Immature natural killer cell (primary cell): ENCODE measurements at regions not wholly inside any gene's neighbourhood (a gene's known extent, or its start where the extent isn't known, plus 50 kb on each side); places are given as distances from the start of the nearest gene placed in this dataset.
"Not testable (repeated sequence)": the region's sequence is repeated elsewhere in the genome, so short reads cannot be mapped to it uniquely, and the experiment has no call there.

Source experiments
- DNase-seq, 3 donors: peaks; one replicate each; pipeline ENCODE4 v3.0.0; 2022; ENCODE audit warnings: mixed read lengths in 1 of 3
- H3K27ac Mint-ChIP-seq, 6 donors: one replicate each; pipeline ENCODE4 v1.8.0; 2020; ENCODE audit warnings: mixed read lengths in 6 of 6, mild to moderate bottlenecking in 5 of 6, inconsistent platforms in 4 of 6, moderate library complexity in 3 of 6
- H3K27me3 Mint-ChIP-seq, 3 donors: one replicate each; pipeline ENCODE4 v1.8.0; 2020 to 2021; ENCODE audit warnings: low read depth in 3 of 3, mild to moderate bottlenecking in 3 of 3, mixed read lengths in 3 of 3, moderate library complexity in 3 of 3, inconsistent platforms in 1 of 3
- H3K36me3 Mint-ChIP-seq, 3 donors: one replicate each; pipeline ENCODE4 v1.8.0; 2020; ENCODE audit warnings: mixed read lengths in 3 of 3, inconsistent platforms in 2 of 3, mild to moderate bottlenecking in 2 of 3
- H3K4me1 Mint-ChIP-seq, 2 donors: one replicate each; pipeline ENCODE4 v1.8.0; 2020; ENCODE audit warnings: inconsistent platforms in 2 of 2, mild to moderate bottlenecking in 2 of 2, mixed read lengths in 2 of 2, moderate library complexity in 1 of 2
- H3K4me3 Mint-ChIP-seq, 5 donors: one replicate each; pipeline ENCODE4 v1.8.0; 2020; ENCODE audit warnings: mild to moderate bottlenecking in 5 of 5, mixed read lengths in 5 of 5, inconsistent platforms in 3 of 5, moderate library complexity in 3 of 5
- H3K9me3 Mint-ChIP-seq, 6 donors: one replicate each; pipeline ENCODE4 v1.8.0; 2020; ENCODE audit warnings: mild to moderate bottlenecking in 6 of 6, mixed read lengths in 6 of 6, inconsistent platforms in 4 of 6, moderate library complexity in 3 of 6

DNA sequence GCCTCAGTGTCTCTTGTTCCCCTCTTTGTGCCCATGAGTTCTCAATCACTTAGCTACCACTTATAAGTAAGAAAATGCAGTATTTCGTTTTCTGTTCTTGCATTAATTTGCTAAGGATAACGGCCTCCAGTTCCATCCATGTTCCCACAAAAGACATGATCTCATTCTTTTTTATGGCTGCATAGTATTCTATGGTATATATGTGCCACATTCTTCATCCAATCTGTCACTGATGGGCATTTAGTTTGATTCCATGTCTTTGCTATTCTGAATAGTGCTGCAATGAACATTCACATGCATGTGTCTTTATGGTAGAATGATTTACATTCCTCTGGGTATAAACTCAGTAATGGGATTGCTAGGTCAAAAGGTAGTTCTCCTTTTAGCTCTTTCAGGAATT is 283.2 kb upstream of the HNRNPA3 start:
- not testable (repeated sequence) for H3K27ac Mint-ChIP-seq, H3K9me3 Mint-ChIP-seq, H3K36me3 Mint-ChIP-seq, DNase-seq, H3K4me3 Mint-ChIP-seq, H3K27me3 Mint-ChIP-seq
- H3K4me1 Mint-ChIP-seq = peaks cover 23 to 26% of the 10 kb centered on the region in 2 donors

DNA sequence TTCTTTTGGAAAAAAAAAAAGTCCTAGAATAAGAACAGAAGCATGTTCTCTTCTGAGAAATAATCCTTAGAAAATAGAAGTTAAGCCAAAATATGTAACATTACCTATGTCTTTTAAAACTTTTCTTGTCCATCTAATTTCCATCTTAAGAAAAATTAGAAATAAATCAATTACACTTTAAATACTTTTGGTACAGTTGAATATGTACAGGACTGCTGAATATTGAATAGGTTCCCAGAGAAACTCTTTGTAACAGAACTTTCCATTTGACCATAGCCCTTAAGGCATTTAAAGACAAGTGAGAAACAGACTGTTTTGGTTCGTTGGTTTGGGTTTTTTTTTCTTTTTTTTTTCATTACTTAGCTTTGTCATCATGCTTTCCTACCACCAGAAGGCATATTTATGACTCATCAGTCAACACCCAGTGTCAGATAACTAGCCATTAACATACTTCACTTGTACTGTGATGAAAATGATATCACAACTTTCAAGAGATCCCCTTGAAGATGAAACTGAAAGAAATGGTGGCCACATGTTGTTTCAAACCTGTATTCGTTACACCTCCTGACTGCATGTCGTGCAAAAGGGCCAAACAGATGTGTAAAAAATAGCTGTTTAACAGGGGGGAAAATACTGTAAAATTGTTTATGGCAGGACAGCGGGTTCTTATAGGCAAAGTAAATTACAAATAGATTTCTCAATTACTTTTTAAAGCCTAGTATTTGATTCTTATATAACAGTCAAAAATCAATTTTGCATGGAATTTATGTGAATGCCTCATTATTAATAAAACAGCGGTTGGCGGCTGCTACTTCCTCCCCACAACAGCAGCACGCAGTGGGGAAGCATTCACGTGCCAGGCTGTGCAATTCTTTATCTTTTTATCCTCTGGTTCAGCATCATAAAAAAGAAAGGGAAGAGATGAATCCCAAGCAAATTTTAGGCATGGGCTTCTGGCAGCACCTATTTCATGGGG is 280.7 kb upstream of the HNRNPA3 start:
- peaks cover 23 to 26% of the 10 kb centered on the region in 2 donors for H3K4me1 Mint-ChIP-seq
- peak; percentile 67 to 78 (median 71) for DNase-seq
- no peaks in the 10 kb centered on the region for H3K9me3 Mint-ChIP-seq
- peak overlapping the region; percentile 53 to 92 (median 76) for H3K4me3 Mint-ChIP-seq
- no peaks in the 10 kb centered on the region for H3K36me3 Mint-ChIP-seq
- peak overlapping the region; percentile 84 to 98 (median 93) for H3K27ac Mint-ChIP-seq
- peaks cover 2% of the 10 kb centered on the region in 3 donors for H3K27me3 Mint-ChIP-seq

DNA sequence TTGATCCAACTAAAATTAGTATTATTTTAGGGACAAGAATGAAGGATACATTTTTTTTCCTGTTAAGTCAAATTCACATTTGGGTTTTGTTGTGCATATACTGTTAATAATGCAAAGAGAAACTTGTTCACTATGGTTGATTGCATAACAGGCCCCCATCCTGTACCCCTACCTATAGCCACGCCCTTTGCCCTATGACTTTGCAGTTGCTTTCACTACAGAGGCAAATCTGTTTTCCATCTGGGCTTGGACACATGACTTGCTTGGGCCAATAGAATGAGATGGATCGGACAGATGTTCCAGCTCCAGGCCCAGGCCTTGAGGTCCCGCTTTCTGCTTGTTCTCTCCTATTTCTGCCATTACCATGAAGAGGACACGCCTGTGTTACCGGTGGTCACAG is 278.5 kb upstream of the HNRNPA3 start:
- H3K27ac Mint-ChIP-seq = peak overlapping the region in 2 of 6 donors; percentile 14 to 46
- no peak for DNase-seq
- peaks cover 2 to 3% (median 2%) of the 10 kb centered on the region in 3 donors for H3K27me3 Mint-ChIP-seq
- no peaks in the 10 kb centered on the region for H3K36me3 Mint-ChIP-seq
- peaks cover 30% of the 10 kb centered on the region in 2 donors for H3K4me1 Mint-ChIP-seq
- no peak overlapping the region for H3K4me3 Mint-ChIP-seq
- H3K9me3 Mint-ChIP-seq = no peaks in the 10 kb centered on the region

DNA sequence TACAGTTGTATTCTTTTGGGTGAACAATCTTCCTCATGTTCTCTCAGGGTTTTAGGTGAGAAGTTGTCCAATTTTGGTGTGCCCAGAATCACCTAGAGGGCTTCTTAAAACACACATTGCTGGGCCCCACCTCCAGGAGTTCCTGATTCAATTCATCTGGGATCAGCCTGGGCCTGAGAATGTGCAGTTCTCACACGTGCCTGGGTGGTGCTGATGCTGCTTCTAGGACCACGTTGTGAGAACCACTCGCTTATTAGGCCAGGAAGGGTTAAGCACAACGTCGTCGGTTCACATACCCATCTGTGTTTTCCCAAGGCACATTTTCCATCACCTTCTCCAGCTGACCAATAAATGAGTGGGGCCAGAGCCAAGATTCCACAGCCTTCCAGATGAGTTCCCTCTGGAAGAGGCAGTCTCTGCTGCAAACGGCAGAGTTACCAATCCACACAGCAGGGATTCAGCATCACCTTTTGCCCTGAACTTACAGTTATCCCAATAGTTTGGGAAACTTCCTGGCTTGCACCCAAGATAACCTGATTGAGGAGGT is 277.7 kb upstream of the HNRNPA3 start:
- Mint-ChIP-seq H3K4me3 (no peak overlapping the region), H3K4me1 (peaks cover 30% of the 10 kb centered on the region in 2 donors), H3K36me3 (no peaks in the 10 kb centered on the region), H3K27ac (peak overlapping the region in 1 of 6 donors; percentile 14), H3K27me3 (peaks cover 2 to 5% (median 2%) of the 10 kb centered on the region in 3 donors), H3K9me3 (no peaks in the 10 kb centered on the region)
- no peak for DNase-seq

DNA sequence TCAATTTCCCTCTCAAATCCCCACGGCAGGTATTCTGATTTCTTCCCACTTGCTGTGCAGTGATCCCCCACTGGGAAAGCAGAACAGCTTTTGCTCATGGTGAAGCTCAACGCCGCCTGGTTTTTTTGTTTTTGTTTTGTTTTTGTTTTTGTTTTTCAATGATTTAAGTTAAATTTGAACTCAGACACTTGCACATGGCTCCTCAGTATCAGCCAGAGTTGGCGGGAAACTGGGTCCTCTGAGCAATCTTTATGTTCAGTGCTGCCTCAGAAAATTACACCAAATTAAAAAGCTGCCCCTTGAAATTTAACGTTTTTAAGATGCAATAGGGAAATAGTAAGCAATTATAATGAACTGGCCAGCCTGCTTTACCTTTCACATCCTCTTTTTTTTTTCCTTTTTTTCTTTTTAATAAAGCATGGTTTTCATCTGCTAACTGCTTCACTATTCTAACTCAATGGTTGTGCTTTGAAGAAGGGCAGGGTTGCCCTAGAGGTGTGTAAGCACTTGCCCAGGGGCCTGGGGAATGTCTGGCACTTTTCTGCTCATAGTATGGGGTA is 277.0 kb upstream of the HNRNPA3 start:
- H3K27ac Mint-ChIP-seq = no peak overlapping the region

DNA sequence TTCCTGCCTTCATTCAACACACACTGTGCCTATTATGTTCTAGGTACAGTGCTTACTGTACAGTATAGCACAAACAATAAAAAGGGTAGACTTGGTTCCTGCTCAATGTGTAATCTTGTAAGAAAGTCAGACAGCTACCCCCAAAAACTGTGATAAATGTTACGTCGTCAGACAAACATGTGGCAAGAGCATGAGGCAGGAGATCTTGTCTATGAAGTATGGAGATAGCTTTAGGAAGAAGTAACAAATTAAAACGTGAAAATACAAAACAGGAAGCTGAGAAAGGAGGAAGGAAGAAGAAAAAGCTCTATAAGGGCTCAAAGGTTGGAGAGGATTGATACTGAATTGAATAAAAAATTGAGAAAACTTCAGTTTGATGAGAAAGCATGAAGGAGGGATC is 276.2 kb upstream of the HNRNPA3 start:
- Mint-ChIP-seq H3K27me3 (peaks cover 2 to 5% (median 2%) of the 10 kb centered on the region in 3 donors), H3K9me3 (no peaks in the 10 kb centered on the region), H3K27ac (no peak overlapping the region), H3K4me3 (no peak overlapping the region), H3K4me1 (peaks cover 22 to 24% of the 10 kb centered on the region in 2 donors), H3K36me3 (no peaks in the 10 kb centered on the region)
- no peak for DNase-seq

More for the DNA sequence above, 277.0 kb upstream of the HNRNPA3 start:
- no peak for DNase-seq
- Mint-ChIP-seq H3K4me1 (peaks cover 30% of the 10 kb centered on the region in 2 donors), H3K9me3 (no peaks in the 10 kb centered on the region), H3K4me3 (no peak overlapping the region), H3K27me3 (peaks cover 2 to 5% (median 2%) of the 10 kb centered on the region in 3 donors), H3K36me3 (no peaks in the 10 kb centered on the region)

DNA sequence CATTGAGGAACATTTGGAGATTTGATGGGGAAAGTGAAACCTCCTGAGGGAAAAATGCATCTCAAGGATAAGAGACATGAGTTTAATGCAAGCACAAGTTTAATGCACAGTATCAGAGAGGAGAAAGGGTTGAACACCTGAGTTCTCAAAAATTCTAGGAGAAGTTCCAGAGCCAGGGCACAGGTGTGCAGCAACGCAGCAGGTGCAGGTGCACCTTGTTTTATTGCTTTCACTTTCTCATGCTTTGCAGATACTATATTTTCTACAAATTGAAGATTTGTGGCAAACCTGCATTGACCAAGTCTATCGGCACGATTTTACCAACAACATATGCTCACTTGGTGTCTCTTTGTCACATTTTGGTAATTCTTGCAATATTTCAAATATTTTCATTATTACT is 267.6 kb upstream of the HNRNPA3 start:
- peaks cover 0 to 4% (median 2%) of the 10 kb centered on the region in 3 donors for H3K36me3 Mint-ChIP-seq
- H3K27ac Mint-ChIP-seq = no peak overlapping the region
- H3K27me3 Mint-ChIP-seq = peaks cover 0 to 6% (median 0%) of the 10 kb centered on the region in 3 donors
- DNase-seq = no peak
- no peaks in the 10 kb centered on the region for H3K4me1 Mint-ChIP-seq
- no peak overlapping the region for H3K4me3 Mint-ChIP-seq
- peaks cover 0 to 8% (median 0%) of the 10 kb centered on the region in 6 donors for H3K9me3 Mint-ChIP-seq

DNA sequence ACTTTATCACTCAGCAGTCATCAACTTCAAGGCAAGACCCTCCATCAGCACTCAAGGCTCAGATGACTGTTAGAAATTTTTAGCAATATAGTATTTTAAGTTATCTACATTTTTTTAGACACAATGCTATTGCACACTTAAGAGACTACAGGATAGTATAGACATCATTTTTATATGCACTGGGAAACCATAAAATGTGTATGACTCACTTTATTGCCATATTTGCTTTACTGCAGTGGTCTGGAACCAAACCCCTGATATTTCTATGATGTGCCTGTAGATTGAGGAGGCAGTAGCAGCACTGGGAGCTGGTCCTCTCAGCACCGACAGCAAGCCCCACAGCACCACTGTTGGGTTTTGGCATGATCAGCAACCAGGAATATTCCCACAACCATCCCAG is 264.8 kb upstream of the HNRNPA3 start:
- H3K27me3 Mint-ChIP-seq = peaks cover 0 to 6% (median 2%) of the 10 kb centered on the region in 3 donors
- H3K9me3 Mint-ChIP-seq = peaks cover 0 to 8% (median 5%) of the 10 kb centered on the region in 6 donors
- no peaks in the 10 kb centered on the region for H3K4me1 Mint-ChIP-seq
- DNase-seq = no peak
- peaks cover 3 to 6% (median 4%) of the 10 kb centered on the region in 3 donors for H3K36me3 Mint-ChIP-seq
- H3K27ac Mint-ChIP-seq = no peak overlapping the region
- no peak overlapping the region for H3K4me3 Mint-ChIP-seq

DNA sequence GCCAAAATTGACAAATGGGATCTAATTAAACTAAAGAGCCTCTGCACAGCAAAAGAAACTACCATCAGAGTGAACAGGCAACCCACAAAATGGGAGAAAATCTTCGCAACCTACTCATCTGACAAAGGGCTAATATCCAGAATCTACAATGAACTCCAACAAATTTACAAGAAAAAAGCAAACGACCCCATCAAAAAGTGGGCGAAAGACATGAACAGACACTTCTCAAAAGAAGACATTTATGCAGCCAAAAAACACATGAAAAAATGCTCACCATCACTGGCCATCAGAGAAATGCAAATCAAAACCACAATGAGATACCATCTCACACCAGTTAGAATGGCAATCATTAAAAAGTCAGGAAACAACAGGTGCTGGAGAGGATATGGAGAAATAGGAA is 261.4 kb upstream of the HNRNPA3 start:
- not testable (repeated sequence) for H3K36me3 Mint-ChIP-seq, DNase-seq, H3K4me1 Mint-ChIP-seq, H3K27me3 Mint-ChIP-seq, H3K9me3 Mint-ChIP-seq, H3K27ac Mint-ChIP-seq, H3K4me3 Mint-ChIP-seq

DNA sequence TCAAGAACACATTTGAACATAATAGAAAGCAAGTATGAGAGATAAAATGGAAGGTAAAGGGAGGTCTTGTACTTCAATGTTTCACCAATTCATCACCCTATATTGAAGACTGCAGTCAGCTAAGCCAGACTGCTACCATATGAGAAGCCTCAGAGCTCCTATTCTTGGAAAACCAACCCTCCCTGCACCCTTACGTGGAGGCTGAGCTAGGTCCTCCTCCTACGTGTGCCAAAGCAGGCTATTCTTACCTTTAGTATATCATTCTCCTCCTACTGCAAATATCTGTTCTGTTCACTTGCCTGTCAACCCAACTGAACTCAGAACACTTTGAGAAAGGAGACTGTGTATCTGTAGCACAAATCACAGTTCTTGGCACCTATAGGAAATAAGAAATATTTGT is 255.8 kb upstream of the HNRNPA3 start:
- H3K9me3 Mint-ChIP-seq = no peaks in the 10 kb centered on the region
- DNase-seq = no peak
- peaks cover 0 to 4% (median 2%) of the 10 kb centered on the region in 3 donors for H3K27me3 Mint-ChIP-seq
- peaks cover 0 to 4% (median 0%) of the 10 kb centered on the region in 3 donors for H3K36me3 Mint-ChIP-seq
- H3K27ac Mint-ChIP-seq = no peak overlapping the region
- no peaks in the 10 kb centered on the region for H3K4me1 Mint-ChIP-seq
- no peak overlapping the region for H3K4me3 Mint-ChIP-seq

DNA sequence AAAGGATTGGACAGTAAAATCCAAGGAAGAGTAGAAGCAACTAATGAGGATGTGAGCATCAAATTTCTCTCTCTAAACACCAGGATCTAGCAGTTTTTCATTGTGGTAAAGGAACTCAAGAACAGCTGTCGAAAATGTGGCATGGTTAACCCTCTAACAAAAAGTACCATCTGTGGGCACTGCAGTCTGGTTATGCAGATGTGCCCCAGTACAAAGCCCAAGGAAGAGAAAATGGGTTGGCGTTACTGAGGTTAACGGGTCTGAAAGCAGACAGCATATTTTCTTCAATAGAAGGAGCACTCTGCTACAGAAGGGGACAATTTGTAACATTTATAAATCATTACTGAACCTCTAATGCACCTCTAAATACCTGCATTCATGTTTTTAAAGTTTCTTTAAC is 253.0 kb upstream of the HNRNPA3 start:
- Mint-ChIP-seq H3K4me1 (no peaks in the 10 kb centered on the region), H3K27ac (no peak overlapping the region), H3K4me3 (no peak overlapping the region), H3K27me3 (peaks cover 0 to 2% (median 2%) of the 10 kb centered on the region in 3 donors), H3K36me3 (peaks cover 0 to 4% (median 0%) of the 10 kb centered on the region in 3 donors), H3K9me3 (no peaks in the 10 kb centered on the region)
- no peak for DNase-seq

DNA sequence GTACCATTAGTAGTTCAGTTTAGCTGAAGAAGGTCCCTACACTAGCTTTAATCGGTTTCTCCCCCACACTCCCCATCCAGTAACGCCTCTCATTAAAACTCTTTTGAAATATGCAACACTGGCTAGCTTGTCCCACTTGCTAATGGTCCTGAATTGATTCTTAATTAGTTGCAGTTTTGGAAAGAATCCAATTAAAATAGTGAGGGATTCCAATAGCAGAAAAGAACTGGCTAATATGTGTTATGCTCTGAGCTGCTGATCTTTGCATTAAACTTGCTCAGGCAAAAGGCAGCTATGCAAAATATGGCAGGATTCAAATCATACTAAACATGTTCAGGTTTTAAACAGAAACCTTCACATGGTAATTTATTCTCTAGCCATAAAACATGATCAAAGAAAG is 252.5 kb upstream of the HNRNPA3 start:
- Mint-ChIP-seq H3K9me3 (no peaks in the 10 kb centered on the region), H3K4me1 (no peaks in the 10 kb centered on the region), H3K27me3 (peaks cover 2% of the 10 kb centered on the region in 3 donors), H3K36me3 (peaks cover 0 to 4% (median 0%) of the 10 kb centered on the region in 3 donors), H3K4me3 (no peak overlapping the region), H3K27ac (no peak overlapping the region)
- no peak for DNase-seq

DNA sequence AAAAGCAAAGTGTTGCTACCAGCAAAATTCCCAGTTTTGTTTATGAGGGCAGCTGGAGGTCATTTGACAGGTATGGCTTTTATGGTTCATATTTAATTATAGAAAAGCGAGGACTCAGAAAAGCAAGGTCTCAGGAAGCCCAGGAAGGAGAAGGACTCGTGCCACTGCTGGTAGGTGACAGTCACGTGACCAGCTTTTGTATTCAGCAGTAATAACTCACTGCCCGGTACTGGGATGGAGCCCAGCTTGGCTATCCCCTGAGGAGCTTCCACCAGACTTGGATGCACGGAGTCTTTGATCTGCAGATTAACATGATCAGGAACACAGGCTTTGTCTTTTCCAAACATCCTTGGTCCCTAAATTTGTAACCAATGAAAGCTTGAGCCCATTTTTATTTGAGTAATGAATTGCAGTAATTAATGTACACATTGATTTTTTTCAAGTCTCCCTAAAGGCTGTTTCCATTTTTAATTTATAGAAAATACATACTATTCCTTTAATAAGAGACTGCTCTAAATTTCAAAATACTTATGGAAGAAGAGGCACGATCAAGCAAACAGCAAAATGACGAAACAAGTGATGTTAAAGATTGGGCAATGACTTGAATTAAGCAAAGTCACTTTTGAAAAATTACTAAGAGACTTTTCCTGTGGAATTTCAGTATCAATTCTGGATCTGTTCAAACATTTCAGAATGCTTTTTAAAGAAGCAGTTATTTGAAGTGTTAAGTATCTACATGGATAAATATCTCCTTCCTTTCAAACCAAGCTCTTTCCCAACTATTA is 251.7 kb upstream of the HNRNPA3 start:
- DNase-seq = no peak
- Mint-ChIP-seq H3K4me1 (no peaks in the 10 kb centered on the region), H3K27me3 (peaks cover 2% of the 10 kb centered on the region in 3 donors), H3K36me3 (peaks cover 0 to 4% (median 0%) of the 10 kb centered on the region in 3 donors), H3K27ac (no peak overlapping the region), H3K9me3 (no peaks in the 10 kb centered on the region), H3K4me3 (no peak overlapping the region)
